Liver (tissue), 3 donors: ENCODE measurements at regions not wholly inside any gene's neighbourhood (a gene's known extent, or its start where the extent isn't known, plus 50 kb on each side); places are given as distances from the start of the nearest gene placed in this dataset.

ENCODE experiments used
- EGR1 ChIP-seq, 2 donors: IDR thresholded peaks; 2 replicates each; pipeline ENCODE4 v1.6.1; 2016 to 2018; ENCODE audit warnings: antibody characterized with exemption in 2 of 2, low read depth in 2 of 2
- FOXA1 ChIP-seq: IDR thresholded peaks from 2 replicates; pipeline ENCODE4 v1.6.1; 2016; ENCODE audit warnings: antibody characterized with exemption
- FOXA2 ChIP-seq: IDR thresholded peaks from 2 replicates; pipeline ENCODE4 v1.6.1; 2016; ENCODE audit warnings: antibody characterized with exemption
- GABPA ChIP-seq, 2 donors: IDR thresholded peaks in 1 of 2; conservative IDR thresholded peaks in 1 of 2; 2 replicates each; pipeline ENCODE4 v1.6.1; 2016; ENCODE audit warnings: antibody characterized with exemption in 2 of 2, mild to moderate bottlenecking in 1 of 2, moderate library complexity in 1 of 2
- HNF4A ChIP-seq, 2 donors: conservative IDR thresholded peaks; 2 replicates each; pipeline ENCODE4 v1.6.1; 2016; ENCODE audit warnings: antibody characterized with exemption in 2 of 2, mild to moderate bottlenecking in 2 of 2
- RAD21 ChIP-seq, 2 donors: IDR thresholded peaks; 2 replicates each; pipeline ENCODE4 v1.6.1; 2016; ENCODE audit warnings: antibody characterized with exemption in 2 of 2, mild to moderate bottlenecking in 2 of 2
- RXRA ChIP-seq, 2 donors: IDR thresholded peaks; 2 replicates each; pipeline ENCODE4 v1.6.1; 2017 to 2018; ENCODE audit warnings: antibody characterized with exemption in 2 of 2, mild to moderate bottlenecking in 1 of 2
- SP1 ChIP-seq: IDR thresholded peaks from 2 replicates; pipeline ENCODE4 v1.6.1; 2018; ENCODE audit warnings: antibody characterized with exemption, mild to moderate bottlenecking
- TAF1 ChIP-seq: conservative IDR thresholded peaks from 2 replicates; pipeline ENCODE4 v1.6.1; 2016; ENCODE audit warnings: antibody characterized with exemption, mild to moderate bottlenecking
- YY1 ChIP-seq: IDR thresholded peaks from 2 replicates; pipeline ENCODE4 v1.6.1; 2016; ENCODE audit warnings: antibody characterized with exemption, mild to moderate bottlenecking
- TF ChIP-seq, protein P1 (sequence below): fragments of 150-350 bp; IDR thresholded peaks from 2 replicates; pipeline ENCODE4 v1.5.1; 2017; ENCODE audit warnings: improper control_type of control experiment, low read depth, low read length; ENCODE audit not compliant: missing input control
- TF ChIP-seq, protein P2 (sequence below): IDR thresholded peaks from 2 replicates; pipeline ENCODE4 v1.6.1; 2016; ENCODE audit warnings: antibody characterized with exemption
- TF ChIP-seq, protein P3 (sequence below): IDR thresholded peaks from 2 replicates; pipeline ENCODE4 v1.6.1; 2016; ENCODE audit warnings: antibody characterized with exemption
- TF ChIP-seq, protein P4 (sequence below): IDR thresholded peaks from 2 replicates; pipeline ENCODE4 v1.6.1; 2016; ENCODE audit warnings: antibody characterized with exemption, mild to moderate bottlenecking
- donor health status: healthy.
- donor health status: healthy.

DNA sequence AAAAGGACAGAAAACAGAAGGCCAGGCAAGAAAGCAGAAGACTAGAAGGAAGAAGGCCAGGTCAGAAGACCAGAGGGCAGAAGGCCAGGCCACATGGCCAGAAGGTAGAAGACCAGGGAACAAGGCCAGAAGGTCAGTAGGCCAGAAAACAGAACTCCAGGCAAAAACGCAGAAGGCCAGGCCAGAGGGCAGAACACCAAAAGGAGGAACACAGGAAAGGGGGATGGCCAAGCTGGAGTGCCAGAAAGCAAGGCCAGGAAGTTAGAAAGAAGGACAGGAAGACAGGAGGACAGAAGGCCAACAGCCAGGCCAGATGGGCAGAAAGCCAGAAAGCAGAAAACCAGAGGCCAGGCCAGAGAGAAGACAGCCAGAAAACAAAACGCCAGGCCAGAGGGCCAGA, 185.4 kb downstream of the TUBA3C start:
- TF ChIP-seq, protein P1, sequence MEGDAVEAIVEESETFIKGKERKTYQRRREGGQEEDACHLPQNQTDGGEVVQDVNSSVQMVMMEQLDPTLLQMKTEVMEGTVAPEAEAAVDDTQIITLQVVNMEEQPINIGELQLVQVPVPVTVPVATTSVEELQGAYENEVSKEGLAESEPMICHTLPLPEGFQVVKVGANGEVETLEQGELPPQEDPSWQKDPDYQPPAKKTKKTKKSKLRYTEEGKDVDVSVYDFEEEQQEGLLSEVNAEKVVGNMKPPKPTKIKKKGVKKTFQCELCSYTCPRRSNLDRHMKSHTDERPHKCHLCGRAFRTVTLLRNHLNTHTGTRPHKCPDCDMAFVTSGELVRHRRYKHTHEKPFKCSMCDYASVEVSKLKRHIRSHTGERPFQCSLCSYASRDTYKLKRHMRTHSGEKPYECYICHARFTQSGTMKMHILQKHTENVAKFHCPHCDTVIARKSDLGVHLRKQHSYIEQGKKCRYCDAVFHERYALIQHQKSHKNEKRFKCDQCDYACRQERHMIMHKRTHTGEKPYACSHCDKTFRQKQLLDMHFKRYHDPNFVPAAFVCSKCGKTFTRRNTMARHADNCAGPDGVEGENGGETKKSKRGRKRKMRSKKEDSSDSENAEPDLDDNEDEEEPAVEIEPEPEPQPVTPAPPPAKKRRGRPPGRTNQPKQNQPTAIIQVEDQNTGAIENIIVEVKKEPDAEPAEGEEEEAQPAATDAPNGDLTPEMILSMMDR = no peak
- TF ChIP-seq YY1 (no peak), FOXA2 (no peak), GABPA (IDR thresholded peaks at IDR 0.05 in 1 of 2, conservative IDR thresholded peaks at IDR 0.05 in 1 of 2) (no peak), SP1 (no peak), RAD21 (IDR thresholded peaks at IDR 0.05) (no peak), EGR1 (IDR thresholded peaks at IDR 0.05; ENCODE audit: low read depth in 2 of 2) (no peak), TAF1 (no peak), HNF4A (conservative IDR thresholded peaks at IDR 0.05) (no peak), RXRA (IDR thresholded peaks at IDR 0.05) (no peak), FOXA1 (no peak)
- TF ChIP-seq, protein P2, sequence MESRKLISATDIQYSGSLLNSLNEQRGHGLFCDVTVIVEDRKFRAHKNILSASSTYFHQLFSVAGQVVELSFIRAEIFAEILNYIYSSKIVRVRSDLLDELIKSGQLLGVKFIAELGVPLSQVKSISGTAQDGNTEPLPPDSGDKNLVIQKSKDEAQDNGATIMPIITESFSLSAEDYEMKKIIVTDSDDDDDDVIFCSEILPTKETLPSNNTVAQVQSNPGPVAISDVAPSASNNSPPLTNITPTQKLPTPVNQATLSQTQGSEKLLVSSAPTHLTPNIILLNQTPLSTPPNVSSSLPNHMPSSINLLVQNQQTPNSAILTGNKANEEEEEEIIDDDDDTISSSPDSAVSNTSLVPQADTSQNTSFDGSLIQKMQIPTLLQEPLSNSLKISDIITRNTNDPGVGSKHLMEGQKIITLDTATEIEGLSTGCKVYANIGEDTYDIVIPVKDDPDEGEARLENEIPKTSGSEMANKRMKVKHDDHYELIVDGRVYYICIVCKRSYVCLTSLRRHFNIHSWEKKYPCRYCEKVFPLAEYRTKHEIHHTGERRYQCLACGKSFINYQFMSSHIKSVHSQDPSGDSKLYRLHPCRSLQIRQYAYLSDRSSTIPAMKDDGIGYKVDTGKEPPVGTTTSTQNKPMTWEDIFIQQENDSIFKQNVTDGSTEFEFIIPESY = no peak
- TF ChIP-seq, protein P3, sequence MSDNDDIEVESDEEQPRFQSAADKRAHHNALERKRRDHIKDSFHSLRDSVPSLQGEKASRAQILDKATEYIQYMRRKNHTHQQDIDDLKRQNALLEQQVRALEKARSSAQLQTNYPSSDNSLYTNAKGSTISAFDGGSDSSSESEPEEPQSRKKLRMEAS = no peak
- TF ChIP-seq, protein P4, sequence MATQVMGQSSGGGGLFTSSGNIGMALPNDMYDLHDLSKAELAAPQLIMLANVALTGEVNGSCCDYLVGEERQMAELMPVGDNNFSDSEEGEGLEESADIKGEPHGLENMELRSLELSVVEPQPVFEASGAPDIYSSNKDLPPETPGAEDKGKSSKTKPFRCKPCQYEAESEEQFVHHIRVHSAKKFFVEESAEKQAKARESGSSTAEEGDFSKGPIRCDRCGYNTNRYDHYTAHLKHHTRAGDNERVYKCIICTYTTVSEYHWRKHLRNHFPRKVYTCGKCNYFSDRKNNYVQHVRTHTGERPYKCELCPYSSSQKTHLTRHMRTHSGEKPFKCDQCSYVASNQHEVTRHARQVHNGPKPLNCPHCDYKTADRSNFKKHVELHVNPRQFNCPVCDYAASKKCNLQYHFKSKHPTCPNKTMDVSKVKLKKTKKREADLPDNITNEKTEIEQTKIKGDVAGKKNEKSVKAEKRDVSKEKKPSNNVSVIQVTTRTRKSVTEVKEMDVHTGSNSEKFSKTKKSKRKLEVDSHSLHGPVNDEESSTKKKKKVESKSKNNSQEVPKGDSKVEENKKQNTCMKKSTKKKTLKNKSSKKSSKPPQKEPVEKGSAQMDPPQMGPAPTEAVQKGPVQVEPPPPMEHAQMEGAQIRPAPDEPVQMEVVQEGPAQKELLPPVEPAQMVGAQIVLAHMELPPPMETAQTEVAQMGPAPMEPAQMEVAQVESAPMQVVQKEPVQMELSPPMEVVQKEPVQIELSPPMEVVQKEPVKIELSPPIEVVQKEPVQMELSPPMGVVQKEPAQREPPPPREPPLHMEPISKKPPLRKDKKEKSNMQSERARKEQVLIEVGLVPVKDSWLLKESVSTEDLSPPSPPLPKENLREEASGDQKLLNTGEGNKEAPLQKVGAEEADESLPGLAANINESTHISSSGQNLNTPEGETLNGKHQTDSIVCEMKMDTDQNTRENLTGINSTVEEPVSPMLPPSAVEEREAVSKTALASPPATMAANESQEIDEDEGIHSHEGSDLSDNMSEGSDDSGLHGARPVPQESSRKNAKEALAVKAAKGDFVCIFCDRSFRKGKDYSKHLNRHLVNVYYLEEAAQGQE = no peak
